ENCODE measurements at regions not wholly inside any gene's neighbourhood (a gene's known extent, or its start where the extent isn't known, plus 50 kb on each side); places are given as distances from the start of the nearest gene placed in this dataset.

DNA sequence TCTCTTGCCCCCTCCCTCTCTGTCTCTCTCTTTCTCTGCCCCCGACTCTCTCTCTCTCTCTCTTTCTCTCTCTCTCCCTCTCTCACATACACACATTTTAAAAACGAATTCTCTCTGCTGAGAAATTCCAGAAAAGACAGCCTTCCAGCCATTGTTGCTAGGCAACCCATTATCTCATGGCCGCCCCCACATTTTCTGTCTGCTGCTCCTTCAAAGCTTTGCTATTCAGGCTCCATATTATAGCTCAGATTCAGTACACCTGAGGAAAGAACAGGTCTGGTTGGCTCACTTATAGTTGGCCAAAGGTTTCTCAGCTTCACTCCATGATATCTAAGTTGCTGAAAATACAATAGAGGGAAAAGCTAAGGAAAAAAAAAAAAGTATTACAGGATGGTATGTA is 174.4 kb upstream of the RADX start:
- no peaks in the 10 kb centered on the region for H3K79me2 ChIP-seq (ENCODE audit: insufficient read depth, low read length)
- no peaks in the 10 kb centered on the region for H3K9me2 ChIP-seq (ENCODE audit: insufficient read depth)
- H3K9me3 ChIP-seq (ENCODE audit: control insufficient read depth in 1 of 2, insufficient read depth in 1 of 2, low read depth in 1 of 2, low read length in 2 of 2): no peaks in the 10 kb centered on the region
- intact Hi-C loops (cut with micrococcal nuclease): no loop called here
- no peaks in the 10 kb centered on the region for H3K4me1 ChIP-seq (ENCODE audit: control insufficient read depth in 1 of 2, insufficient read depth in 2 of 2, low read length in 2 of 2)
- no peak overlapping the region for H2AFZ ChIP-seq (ENCODE audit: low read depth, low read length, poor library complexity, severe bottlenecking)
- H3K27me3 ChIP-seq (ENCODE audit: insufficient read depth, low read length): no peaks in the 10 kb centered on the region
- ATAC-seq (no peak), DNase-seq (ENCODE audit: low read depth, low spot score) (no peak)
- no peak overlapping the region for H3K4me3 ChIP-seq (replicated peaks in 1 of 2; ENCODE audit: low read depth in 1 of 2, low read length in 2 of 2)
- H3K36me3 ChIP-seq (ENCODE audit: control insufficient read depth in 1 of 2, insufficient read depth in 2 of 2, low read length in 2 of 2): no peaks in the 10 kb centered on the region
- POLR2A ChIA-PET: no interaction called here
- H3K4me2 ChIP-seq (ENCODE audit: low read length): no peak overlapping the region
- no peak overlapping the region for H3K9ac ChIP-seq (ENCODE audit: low read length)
- TF ChIP-seq, protein P1, sequence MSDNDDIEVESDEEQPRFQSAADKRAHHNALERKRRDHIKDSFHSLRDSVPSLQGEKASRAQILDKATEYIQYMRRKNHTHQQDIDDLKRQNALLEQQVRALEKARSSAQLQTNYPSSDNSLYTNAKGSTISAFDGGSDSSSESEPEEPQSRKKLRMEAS (IDR thresholded peaks at IDR 0.05): no peak
- TF ChIP-seq SP1 (IDR thresholded peaks at IDR 0.05; ENCODE audit: low read depth) (no peak), ZFX (IDR thresholded peaks at IDR 0.05) (no peak), JUND (IDR thresholded peaks at IDR 0.05) (no peak), TCF7L2 (IDR thresholded peaks at IDR 0.05; ENCODE audit: borderline replicate concordance, extremely low read depth, insufficient read depth, insufficient read length) (no peak), SIN3A (IDR thresholded peaks at IDR 0.05; ENCODE audit: low read depth) (no peak), CBX3 (IDR thresholded peaks at IDR 0.05; ENCODE audit: low read depth) (no peak), SRF (IDR thresholded peaks at IDR 0.05; ENCODE audit: low read depth) (no peak), POLR2A (IDR thresholded peaks at IDR 0.05; ENCODE audit: borderline replicate concordance, extremely low read depth, insufficient read depth, insufficient read length) (no peak), CTCF (IDR thresholded peaks at IDR 0.05 in 2 of 3, conservative IDR thresholded peaks at IDR 0.05 in 1 of 3; ENCODE audit: borderline replicate concordance in 1 of 3, insufficient read depth in 1 of 3, low read depth in 2 of 3, low read length in 2 of 3) (no peak)
- TF ChIP-seq, protein P2, sequence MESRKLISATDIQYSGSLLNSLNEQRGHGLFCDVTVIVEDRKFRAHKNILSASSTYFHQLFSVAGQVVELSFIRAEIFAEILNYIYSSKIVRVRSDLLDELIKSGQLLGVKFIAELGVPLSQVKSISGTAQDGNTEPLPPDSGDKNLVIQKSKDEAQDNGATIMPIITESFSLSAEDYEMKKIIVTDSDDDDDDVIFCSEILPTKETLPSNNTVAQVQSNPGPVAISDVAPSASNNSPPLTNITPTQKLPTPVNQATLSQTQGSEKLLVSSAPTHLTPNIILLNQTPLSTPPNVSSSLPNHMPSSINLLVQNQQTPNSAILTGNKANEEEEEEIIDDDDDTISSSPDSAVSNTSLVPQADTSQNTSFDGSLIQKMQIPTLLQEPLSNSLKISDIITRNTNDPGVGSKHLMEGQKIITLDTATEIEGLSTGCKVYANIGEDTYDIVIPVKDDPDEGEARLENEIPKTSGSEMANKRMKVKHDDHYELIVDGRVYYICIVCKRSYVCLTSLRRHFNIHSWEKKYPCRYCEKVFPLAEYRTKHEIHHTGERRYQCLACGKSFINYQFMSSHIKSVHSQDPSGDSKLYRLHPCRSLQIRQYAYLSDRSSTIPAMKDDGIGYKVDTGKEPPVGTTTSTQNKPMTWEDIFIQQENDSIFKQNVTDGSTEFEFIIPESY (IDR thresholded peaks at IDR 0.05; ENCODE audit: extremely low read depth, insufficient replicate concordance, low read length): no peak
- TF ChIP-seq, protein P3, sequence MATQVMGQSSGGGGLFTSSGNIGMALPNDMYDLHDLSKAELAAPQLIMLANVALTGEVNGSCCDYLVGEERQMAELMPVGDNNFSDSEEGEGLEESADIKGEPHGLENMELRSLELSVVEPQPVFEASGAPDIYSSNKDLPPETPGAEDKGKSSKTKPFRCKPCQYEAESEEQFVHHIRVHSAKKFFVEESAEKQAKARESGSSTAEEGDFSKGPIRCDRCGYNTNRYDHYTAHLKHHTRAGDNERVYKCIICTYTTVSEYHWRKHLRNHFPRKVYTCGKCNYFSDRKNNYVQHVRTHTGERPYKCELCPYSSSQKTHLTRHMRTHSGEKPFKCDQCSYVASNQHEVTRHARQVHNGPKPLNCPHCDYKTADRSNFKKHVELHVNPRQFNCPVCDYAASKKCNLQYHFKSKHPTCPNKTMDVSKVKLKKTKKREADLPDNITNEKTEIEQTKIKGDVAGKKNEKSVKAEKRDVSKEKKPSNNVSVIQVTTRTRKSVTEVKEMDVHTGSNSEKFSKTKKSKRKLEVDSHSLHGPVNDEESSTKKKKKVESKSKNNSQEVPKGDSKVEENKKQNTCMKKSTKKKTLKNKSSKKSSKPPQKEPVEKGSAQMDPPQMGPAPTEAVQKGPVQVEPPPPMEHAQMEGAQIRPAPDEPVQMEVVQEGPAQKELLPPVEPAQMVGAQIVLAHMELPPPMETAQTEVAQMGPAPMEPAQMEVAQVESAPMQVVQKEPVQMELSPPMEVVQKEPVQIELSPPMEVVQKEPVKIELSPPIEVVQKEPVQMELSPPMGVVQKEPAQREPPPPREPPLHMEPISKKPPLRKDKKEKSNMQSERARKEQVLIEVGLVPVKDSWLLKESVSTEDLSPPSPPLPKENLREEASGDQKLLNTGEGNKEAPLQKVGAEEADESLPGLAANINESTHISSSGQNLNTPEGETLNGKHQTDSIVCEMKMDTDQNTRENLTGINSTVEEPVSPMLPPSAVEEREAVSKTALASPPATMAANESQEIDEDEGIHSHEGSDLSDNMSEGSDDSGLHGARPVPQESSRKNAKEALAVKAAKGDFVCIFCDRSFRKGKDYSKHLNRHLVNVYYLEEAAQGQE (IDR thresholded peaks at IDR 0.05; ENCODE audit: low read depth): no peak
- H4K20me1 ChIP-seq (ENCODE audit: insufficient read depth): no peaks in the 10 kb centered on the region
- H3K27ac ChIP-seq (ENCODE audit: low read depth, low read length): no peak overlapping the region
- CTCF ChIA-PET: no interaction called here
- RAD21 ChIA-PET (ENCODE audit: low non-redundant PET in 1 of 2, low total read pairs in 2 of 2, uncharacterized antibody in 2 of 2, unreplicated experiment in 2 of 2): no interaction called here
- no TSS peak for BruUV-seq (replicated peaks)
